ENCODE measurements at regions not wholly inside any gene's neighbourhood (a gene's known extent, or its start where the extent isn't known, plus 50 kb on each side); places are given as distances from the start of the nearest gene placed in this dataset.

DNA sequence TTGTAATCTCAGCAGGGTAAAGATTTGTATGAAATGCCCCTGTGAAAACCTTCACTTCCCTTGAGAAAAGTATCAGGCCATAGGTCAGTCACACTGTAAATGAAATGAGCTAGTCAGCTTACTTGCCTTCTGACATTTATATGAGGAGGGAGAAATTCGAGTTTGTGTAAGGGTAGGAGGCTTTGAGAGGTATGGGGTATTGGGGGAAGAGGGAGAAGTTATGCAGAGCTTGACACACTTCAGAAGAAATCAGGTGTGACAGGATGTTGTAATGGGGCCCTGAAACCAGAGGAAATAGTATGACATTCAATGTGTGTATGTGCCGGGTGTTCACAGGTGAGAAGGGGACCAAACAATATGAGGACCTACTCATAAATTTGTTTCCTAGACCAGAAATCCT lies 64.2 kb upstream of the CCN6 start:
- intact Hi-C loops (cut with DNase I): no loop called here
- Histone ChIP-seq H3K4me3 (no peak overlapping the region), H3K4me1 (peaks cover 0 to 13% of the 10 kb centered on the region in 2 donors), H3K27ac (no peak overlapping the region), H3K9me3 (no peaks in the 10 kb centered on the region), H3K27me3 (no peaks in the 10 kb centered on the region), H3K36me3 (no peaks in the 10 kb centered on the region)
- ATAC-seq (no peak), DNase-seq (no peak)
- TF ChIP-seq, protein P1, sequence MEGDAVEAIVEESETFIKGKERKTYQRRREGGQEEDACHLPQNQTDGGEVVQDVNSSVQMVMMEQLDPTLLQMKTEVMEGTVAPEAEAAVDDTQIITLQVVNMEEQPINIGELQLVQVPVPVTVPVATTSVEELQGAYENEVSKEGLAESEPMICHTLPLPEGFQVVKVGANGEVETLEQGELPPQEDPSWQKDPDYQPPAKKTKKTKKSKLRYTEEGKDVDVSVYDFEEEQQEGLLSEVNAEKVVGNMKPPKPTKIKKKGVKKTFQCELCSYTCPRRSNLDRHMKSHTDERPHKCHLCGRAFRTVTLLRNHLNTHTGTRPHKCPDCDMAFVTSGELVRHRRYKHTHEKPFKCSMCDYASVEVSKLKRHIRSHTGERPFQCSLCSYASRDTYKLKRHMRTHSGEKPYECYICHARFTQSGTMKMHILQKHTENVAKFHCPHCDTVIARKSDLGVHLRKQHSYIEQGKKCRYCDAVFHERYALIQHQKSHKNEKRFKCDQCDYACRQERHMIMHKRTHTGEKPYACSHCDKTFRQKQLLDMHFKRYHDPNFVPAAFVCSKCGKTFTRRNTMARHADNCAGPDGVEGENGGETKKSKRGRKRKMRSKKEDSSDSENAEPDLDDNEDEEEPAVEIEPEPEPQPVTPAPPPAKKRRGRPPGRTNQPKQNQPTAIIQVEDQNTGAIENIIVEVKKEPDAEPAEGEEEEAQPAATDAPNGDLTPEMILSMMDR (IDR thresholded peaks at IDR 0.05): no peak

DNA sequence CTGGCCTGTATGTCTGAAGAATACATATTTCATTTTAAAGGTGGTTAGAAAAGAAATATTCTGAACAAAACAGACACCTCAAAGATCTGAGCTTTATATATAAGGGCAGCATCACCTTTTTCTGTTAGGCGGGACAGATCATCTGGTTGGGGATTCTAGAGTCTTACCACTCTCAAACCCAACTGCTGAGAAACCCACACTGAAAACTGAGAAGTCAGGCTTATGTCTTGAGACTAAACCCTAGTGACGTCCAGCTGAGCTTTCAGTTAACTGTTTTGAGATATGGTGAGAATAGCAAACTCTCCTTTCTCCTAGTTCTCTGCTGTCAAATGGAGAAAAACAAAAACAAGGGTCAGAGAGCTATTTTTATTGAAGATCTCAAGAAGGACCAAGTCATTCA lies 63.7 kb upstream of the CCN6 start:
- Histone ChIP-seq H3K27ac (no peak overlapping the region), H3K4me3 (no peak overlapping the region), H3K27me3 (no peaks in the 10 kb centered on the region), H3K9me3 (no peaks in the 10 kb centered on the region), H3K4me1 (peaks cover 0 to 13% of the 10 kb centered on the region in 2 donors), H3K36me3 (no peaks in the 10 kb centered on the region)
- ATAC-seq (no peak), DNase-seq (no peak)
- TF ChIP-seq, protein P1 (IDR thresholded peaks at IDR 0.05): no peak
- intact Hi-C loops (cut with DNase I): no loop called here

DNA sequence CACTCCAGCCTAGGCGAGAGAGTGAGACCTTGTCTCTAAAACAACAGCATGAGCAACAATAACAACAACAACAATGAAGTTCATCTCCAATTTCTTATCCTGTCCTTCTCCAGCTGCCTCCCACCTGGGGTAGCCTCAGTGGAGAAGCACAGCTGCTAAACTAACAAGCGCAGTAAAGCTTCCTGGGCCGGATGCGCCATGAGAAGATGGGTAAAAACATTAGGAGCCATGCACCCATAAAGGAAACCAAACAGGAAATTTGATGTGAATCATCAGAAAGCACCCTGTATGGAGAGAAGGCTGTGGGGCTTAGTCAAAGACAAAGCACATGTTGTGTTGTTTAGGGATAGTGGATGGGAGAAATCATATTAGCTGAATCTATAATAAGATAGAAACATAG lies 61.1 kb upstream of the CCN6 start:
- Histone ChIP-seq H3K36me3 (no peaks in the 10 kb centered on the region), H3K9me3 (no peaks in the 10 kb centered on the region), H3K4me3 (no peak overlapping the region), H3K27me3 (no peaks in the 10 kb centered on the region), H3K27ac (no peak overlapping the region), H3K4me1 (peaks cover 0 to 22% of the 10 kb centered on the region in 2 donors)
- ATAC-seq: no peak
- TF ChIP-seq, protein P1 (IDR thresholded peaks at IDR 0.05): no peak
- intact Hi-C loops (cut with DNase I): no loop called here
- DNase-seq: no peak

DNA sequence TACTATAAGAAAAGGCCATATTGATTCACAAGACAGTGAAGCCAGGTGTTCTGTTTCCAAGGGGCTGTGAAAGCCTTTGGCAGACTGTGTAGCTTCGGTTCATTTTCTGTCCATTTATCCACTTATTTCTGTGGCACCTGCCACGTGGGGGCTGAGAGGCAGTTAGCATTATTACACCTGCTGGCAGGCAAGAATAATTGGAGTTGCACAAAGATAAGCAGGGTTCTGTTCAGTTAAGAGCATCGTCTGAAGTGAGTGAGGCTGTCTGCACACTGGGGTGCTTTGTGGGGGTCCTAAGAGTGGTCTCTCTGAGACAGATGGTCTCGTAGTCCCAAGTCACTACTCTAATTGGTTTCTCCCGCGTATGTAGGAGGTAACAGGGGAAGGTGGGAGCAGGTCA lies 60.6 kb upstream of the CCN6 start:
- H3K4me1 ChIP-seq: peaks cover 0 to 22% of the 10 kb centered on the region in 2 donors
- ATAC-seq (no peak), DNase-seq (no peak)
- intact Hi-C loops (cut with DNase I): no loop called here
- H3K27me3 ChIP-seq: no peaks in the 10 kb centered on the region
- TF ChIP-seq, protein P1 (IDR thresholded peaks at IDR 0.05): no peak
- no peaks in the 10 kb centered on the region for H3K9me3 ChIP-seq
- H3K36me3 ChIP-seq: no peaks in the 10 kb centered on the region
- no peak overlapping the region for H3K27ac ChIP-seq
- no peak overlapping the region for H3K4me3 ChIP-seq

DNA sequence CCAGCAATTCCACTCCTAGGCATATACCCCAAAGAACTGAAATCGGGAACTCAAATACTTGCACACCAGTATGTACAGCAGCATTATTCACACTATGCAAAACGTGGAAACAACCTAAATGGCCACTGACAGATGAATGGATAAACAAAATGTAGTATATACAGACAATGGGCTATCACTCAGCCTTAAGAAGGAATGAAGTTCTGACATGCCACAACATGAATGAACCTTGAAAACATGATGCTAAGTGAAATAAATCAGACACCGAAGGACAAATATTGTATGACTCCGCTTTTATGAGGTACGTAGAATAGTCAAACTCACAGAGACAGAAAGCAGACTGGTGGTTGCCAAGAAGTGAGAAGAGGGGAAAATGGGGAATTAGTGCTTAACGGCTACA lies 59.1 kb upstream of the CCN6 start:
- no peak overlapping the region for H3K27ac ChIP-seq
- no peaks in the 10 kb centered on the region for H3K9me3 ChIP-seq
- H3K36me3 ChIP-seq: no peaks in the 10 kb centered on the region
- intact Hi-C loops (cut with DNase I): loop anchor here in 1 of 2 donors (5.0 kb wide), 1 partner anchor 282 kb away; no protein-coding TSS in a partner anchor
- no peak overlapping the region for H3K4me3 ChIP-seq
- TF ChIP-seq, protein P1 (IDR thresholded peaks at IDR 0.05): no peak
- DNase-seq (no peak), ATAC-seq (no peak)
- H3K27me3 ChIP-seq: no peaks in the 10 kb centered on the region
- peaks cover 0 to 22% of the 10 kb centered on the region in 2 donors for H3K4me1 ChIP-seq
